ENCODE measurements at regions not wholly inside any gene's neighbourhood (a gene's known extent, or its start where the extent isn't known, plus 50 kb on each side); places are given as distances from the start of the nearest gene placed in this dataset.

- TF ChIP-seq CTCF (IDR thresholded peaks at IDR 0.05; ENCODE audit: extremely low read depth, missing control alignments) = no peak
- DNase-seq (ENCODE audit: low spot score) = no peak
Measured at GRCh38 chr2:21972586-21972985, 848.8 kb downstream of the TDRD15 start.

- DNase-seq (ENCODE audit: low spot score) = no peak
- no peak for TF ChIP-seq CTCF (IDR thresholded peaks at IDR 0.05; ENCODE audit: extremely low read depth, missing control alignments)
Measured at GRCh38 chr2:21981127-21981526, 857.4 kb downstream of the TDRD15 start.

GRCh38 chr2:21993002-21993401, 869.2 kb downstream of the TDRD15 start:
- TF ChIP-seq CTCF (IDR thresholded peaks at IDR 0.05; ENCODE audit: extremely low read depth, missing control alignments) = no peak
- DNase-seq (ENCODE audit: low spot score) = no peak

- no peak for DNase-seq (ENCODE audit: low spot score)
- TF ChIP-seq CTCF (IDR thresholded peaks at IDR 0.05; ENCODE audit: extremely low read depth, missing control alignments) = no peak
Measured at GRCh38 chr2:21996339-21996738, 872.6 kb downstream of the TDRD15 start.

GRCh38 chr2:21999522-21999921, 875.8 kb downstream of the TDRD15 start:
- DNase-seq (ENCODE audit: low spot score) = no peak
- TF ChIP-seq CTCF (IDR thresholded peaks at IDR 0.05; ENCODE audit: extremely low read depth, missing control alignments) = no peak

- no peak for TF ChIP-seq CTCF (IDR thresholded peaks at IDR 0.05; ENCODE audit: extremely low read depth, missing control alignments)
- no peak for DNase-seq (ENCODE audit: low spot score)
Measured at GRCh38 chr2:22002066-22002465, 878.3 kb downstream of the TDRD15 start.

- TF ChIP-seq CTCF (IDR thresholded peaks at IDR 0.05; ENCODE audit: extremely low read depth, missing control alignments) = no peak
- DNase-seq (ENCODE audit: low spot score) = no peak
Measured at GRCh38 chr2:22003270-22003669, 879.5 kb downstream of the TDRD15 start.

Data from GM20000 (cell line).